ENCODE measurements at regions not wholly inside any gene's neighbourhood (a gene's known extent, or its start where the extent isn't known, plus 50 kb on each side); places are given as distances from the start of the nearest gene placed in this dataset.
"Not testable (repeated sequence)": the region's sequence is repeated elsewhere in the genome, so short reads cannot be mapped to it uniquely, and the experiment has no call there.

- H3K79me2 ChIP-seq (ENCODE audit: control insufficient read depth, insufficient read depth, low read length); intact Hi-C loops (cut with micrococcal nuclease); H3K4me3 ChIP-seq (replicated peaks in 1 of 3; ENCODE audit: insufficient read depth in 1 of 3, low read depth in 1 of 3, low read length in 3 of 3); FAIRE-seq; H3K36me3 ChIP-seq (ENCODE audit: control insufficient read depth in 2 of 2, extremely low read depth in 1 of 2, insufficient read depth in 2 of 2, low read length in 2 of 2); dilution Hi-C loops (cut with MboI; ENCODE audit: extremely low pct_ligation_motif_present, low sequenced_read_pairs); H3K27ac ChIP-seq (ENCODE audit: insufficient read depth, low read depth, low read length); H3K4me1 ChIP-seq (ENCODE audit: control insufficient read depth, extremely low read depth, insufficient read depth, low read length); H3K4me2 ChIP-seq (ENCODE audit: insufficient read depth, low read length); H3K9ac ChIP-seq (replicated peaks; ENCODE audit: extremely low read depth, insufficient read depth, low read length); H2AFZ ChIP-seq (ENCODE audit: low read depth, low read length); BruUV-seq (replicated peaks); H3K27me3 ChIP-seq (ENCODE audit: control insufficient read depth in 2 of 2, insufficient read depth in 2 of 2, low read length in 2 of 2); H4K20me1 ChIP-seq (replicated peaks; ENCODE audit: control insufficient read depth, extremely low read depth, insufficient read depth, low read length); H3K9me1 ChIP-seq (replicated peaks; ENCODE audit: control insufficient read depth, extremely low read depth, insufficient read depth, low read length); H3K9me3 ChIP-seq (replicated peaks; ENCODE audit: control insufficient read depth, insufficient read depth, low read length); POLR2A ChIA-PET: not testable (repeated sequence)
- CTCF ChIA-PET, result interaction anchor here (1.2 kb wide), 1 partner anchor 198 kb away, joined by 3 read pairs; no protein-coding TSS in a partner anchor
- TF ChIP-seq CTCF (IDR thresholded peaks at IDR 0.05; ENCODE audit: extremely low read depth in 1 of 2, insufficient read depth in 1 of 2, low read depth in 1 of 2, low read length in 2 of 2), result peak; percentile 41 to 60
- peak; percentile 47 for DNase-seq (ENCODE audit: low read depth, low spot score)
Measured at GRCh38 chr17:45592433-45592923, 102.0 kb upstream of the PLEKHM1 start.

- H3K4me3 ChIP-seq (replicated peaks in 1 of 3; ENCODE audit: insufficient read depth in 1 of 3, low read depth in 1 of 3, low read length in 3 of 3); CTCF ChIA-PET; H4K20me1 ChIP-seq (replicated peaks; ENCODE audit: control insufficient read depth, extremely low read depth, insufficient read depth, low read length); H3K27ac ChIP-seq (ENCODE audit: insufficient read depth, low read depth, low read length); H3K9me3 ChIP-seq (replicated peaks; ENCODE audit: control insufficient read depth, insufficient read depth, low read length); H3K9me1 ChIP-seq (replicated peaks; ENCODE audit: control insufficient read depth, extremely low read depth, insufficient read depth, low read length); H3K4me1 ChIP-seq (ENCODE audit: control insufficient read depth, extremely low read depth, insufficient read depth, low read length); DNase-seq (ENCODE audit: low read depth, low spot score); POLR2A ChIA-PET; dilution Hi-C loops (cut with MboI; ENCODE audit: extremely low pct_ligation_motif_present, low sequenced_read_pairs); H3K4me2 ChIP-seq (ENCODE audit: insufficient read depth, low read length); H3K79me2 ChIP-seq (ENCODE audit: control insufficient read depth, insufficient read depth, low read length); BruUV-seq (replicated peaks); H3K36me3 ChIP-seq (ENCODE audit: control insufficient read depth in 2 of 2, extremely low read depth in 1 of 2, insufficient read depth in 2 of 2, low read length in 2 of 2); FAIRE-seq; H3K27me3 ChIP-seq (ENCODE audit: control insufficient read depth in 2 of 2, insufficient read depth in 2 of 2, low read length in 2 of 2); H2AFZ ChIP-seq (ENCODE audit: low read depth, low read length); H3K9ac ChIP-seq (replicated peaks; ENCODE audit: extremely low read depth, insufficient read depth, low read length); intact Hi-C loops (cut with micrococcal nuclease): not testable (repeated sequence)
Measured at GRCh38 chr17:45596347-45596746, 105.8 kb upstream of the PLEKHM1 start.

DNA sequence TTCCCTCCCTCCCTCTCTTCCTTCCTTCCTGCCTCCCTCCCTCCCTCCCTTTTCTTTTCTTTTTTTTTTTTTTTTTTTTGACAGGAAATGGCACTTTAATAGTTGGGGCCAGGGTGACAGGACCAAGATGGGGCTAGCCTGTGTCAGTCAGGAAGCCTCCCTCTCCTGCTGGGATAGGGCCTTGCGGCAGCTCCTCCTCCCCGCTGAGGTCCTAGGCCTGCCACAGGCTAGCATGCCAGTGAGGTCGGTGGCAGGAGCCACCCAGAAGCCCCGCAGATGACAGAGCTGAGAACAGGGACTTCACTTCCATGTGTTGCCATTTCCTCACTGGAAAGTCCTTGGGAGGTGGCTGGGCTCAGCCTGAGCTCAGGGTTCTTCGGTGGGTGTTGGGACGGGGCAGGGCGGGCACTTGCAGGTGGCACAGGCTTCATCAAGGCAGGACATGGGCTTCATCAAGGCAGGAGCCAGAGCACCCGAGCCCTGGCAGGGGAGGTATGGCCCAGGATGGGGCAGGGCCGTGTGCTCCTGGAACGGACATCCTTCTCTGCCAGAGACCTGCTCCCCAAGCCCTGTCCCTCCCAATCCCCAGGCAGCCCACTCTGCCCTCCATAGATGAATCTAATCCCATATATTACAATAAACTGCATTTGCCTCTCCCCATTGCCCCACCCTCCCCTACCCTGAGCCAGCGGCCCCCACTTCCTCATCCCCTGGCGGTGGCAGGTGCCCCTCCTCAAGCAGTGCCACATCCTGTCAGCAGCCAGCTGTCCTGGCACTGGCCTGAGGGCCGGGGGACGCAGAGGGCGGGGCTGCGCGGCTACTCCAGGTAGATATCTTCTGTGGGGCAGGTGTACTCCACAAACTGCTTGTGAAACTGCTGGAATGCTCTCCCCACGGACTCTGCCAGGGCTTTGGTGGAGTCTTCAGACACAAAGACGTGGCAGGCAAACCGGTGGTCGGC, 109.8 kb upstream of the PLEKHM1 start:
- H3K27ac ChIP-seq (ENCODE audit: insufficient read depth, low read depth, low read length); dilution Hi-C loops (cut with MboI; ENCODE audit: extremely low pct_ligation_motif_present, low sequenced_read_pairs); FAIRE-seq; H2AFZ ChIP-seq (ENCODE audit: low read depth, low read length); intact Hi-C loops (cut with micrococcal nuclease); H4K20me1 ChIP-seq (replicated peaks; ENCODE audit: control insufficient read depth, extremely low read depth, insufficient read depth, low read length); CTCF ChIA-PET; H3K4me1 ChIP-seq (ENCODE audit: control insufficient read depth, extremely low read depth, insufficient read depth, low read length); H3K79me2 ChIP-seq (ENCODE audit: control insufficient read depth, insufficient read depth, low read length); H3K36me3 ChIP-seq (ENCODE audit: control insufficient read depth in 2 of 2, extremely low read depth in 1 of 2, insufficient read depth in 2 of 2, low read length in 2 of 2); H3K4me2 ChIP-seq (ENCODE audit: insufficient read depth, low read length); POLR2A ChIA-PET; H3K9me3 ChIP-seq (replicated peaks; ENCODE audit: control insufficient read depth, insufficient read depth, low read length); H3K9me1 ChIP-seq (replicated peaks; ENCODE audit: control insufficient read depth, extremely low read depth, insufficient read depth, low read length); H3K4me3 ChIP-seq (replicated peaks in 1 of 3; ENCODE audit: insufficient read depth in 1 of 3, low read depth in 1 of 3, low read length in 3 of 3); H3K9ac ChIP-seq (replicated peaks; ENCODE audit: extremely low read depth, insufficient read depth, low read length); H3K27me3 ChIP-seq (ENCODE audit: control insufficient read depth in 2 of 2, insufficient read depth in 2 of 2, low read length in 2 of 2); BruUV-seq (replicated peaks); DNase-seq (ENCODE audit: low read depth, low spot score): not testable (repeated sequence)
